ENCODE measurements at regions not wholly inside any gene's neighbourhood (a gene's known extent, or its start where the extent isn't known, plus 50 kb on each side); places are given as distances from the start of the nearest gene placed in this dataset.
"Not testable (repeated sequence)": the region's sequence is repeated elsewhere in the genome, so short reads cannot be mapped to it uniquely, and the experiment has no call there.

- DNase-seq (ENCODE audit: low read depth, low spot score): no peak
These were observed 70.6 kb upstream of the ID2 start for GRCh38 chr2:8611246-8611645.

GRCh38 chr2:8611700-8612099, 70.2 kb upstream of the ID2 start:
- no peak for DNase-seq (ENCODE audit: low read depth, low spot score)

GRCh38 chr2:8612734-8613179, 69.1 kb upstream of the ID2 start:
- DNase-seq (ENCODE audit: low read depth, low spot score): no peak

GRCh38 chr2:8613207-8613999, 68.5 kb upstream of the ID2 start:
- not testable (repeated sequence) for DNase-seq (ENCODE audit: low read depth, low spot score)

- DNase-seq (ENCODE audit: low read depth, low spot score): no peak
These were observed 67.2 kb upstream of the ID2 start for GRCh38 chr2:8614646-8615045.

- DNase-seq (ENCODE audit: low read depth, low spot score): no peak
These were observed 66.6 kb upstream of the ID2 start for GRCh38 chr2:8615252-8615575.

GRCh38 chr2:8615576-8616281, 66.1 kb upstream of the ID2 start:
- DNase-seq (ENCODE audit: low read depth, low spot score): no peak

GRCh38 chr2:8617048-8617447, 64.8 kb upstream of the ID2 start:
- DNase-seq (ENCODE audit: low read depth, low spot score): no peak

GRCh38 chr2:8617590-8617989, 64.3 kb upstream of the ID2 start:
- DNase-seq (ENCODE audit: low read depth, low spot score): no peak

- no peak for DNase-seq (ENCODE audit: low read depth, low spot score)
These were observed 62.8 kb upstream of the ID2 start for GRCh38 chr2:8619071-8619470.

GRCh38 chr2:8620611-8621382, 61.1 kb upstream of the ID2 start:
- no peak for DNase-seq (ENCODE audit: low read depth, low spot score)

GRCh38 chr2:8622199-8622911, 59.5 kb upstream of the ID2 start:
- DNase-seq (ENCODE audit: low read depth, low spot score): no peak

GRCh38 chr2:8622924-8623465, 58.9 kb upstream of the ID2 start:
- DNase-seq (ENCODE audit: low read depth, low spot score): no peak

- DNase-seq (ENCODE audit: low read depth, low spot score): no peak
These were observed 58.3 kb upstream of the ID2 start for GRCh38 chr2:8623576-8623957.

- no peak for DNase-seq (ENCODE audit: low read depth, low spot score)
These were observed 57.8 kb upstream of the ID2 start for GRCh38 chr2:8623958-8624591.

- DNase-seq (ENCODE audit: low read depth, low spot score): no peak
These were observed 56.9 kb upstream of the ID2 start for GRCh38 chr2:8624855-8625398.

GRCh38 chr2:8625399-8626300, 56.2 kb upstream of the ID2 start:
- DNase-seq (ENCODE audit: low read depth, low spot score): no peak

- no peak for DNase-seq (ENCODE audit: low read depth, low spot score)
These were observed 55.3 kb upstream of the ID2 start for GRCh38 chr2:8626572-8626971.

- no peak for DNase-seq (ENCODE audit: low read depth, low spot score)
These were observed 54.7 kb upstream of the ID2 start for GRCh38 chr2:8627019-8627691.

Measured in iPS DF 19.7 (cell line).